ENCODE measurements at regions not wholly inside any gene's neighbourhood (a gene's known extent, or its start where the extent isn't known, plus 50 kb on each side); places are given as distances from the start of the nearest gene placed in this dataset.

DNA sequence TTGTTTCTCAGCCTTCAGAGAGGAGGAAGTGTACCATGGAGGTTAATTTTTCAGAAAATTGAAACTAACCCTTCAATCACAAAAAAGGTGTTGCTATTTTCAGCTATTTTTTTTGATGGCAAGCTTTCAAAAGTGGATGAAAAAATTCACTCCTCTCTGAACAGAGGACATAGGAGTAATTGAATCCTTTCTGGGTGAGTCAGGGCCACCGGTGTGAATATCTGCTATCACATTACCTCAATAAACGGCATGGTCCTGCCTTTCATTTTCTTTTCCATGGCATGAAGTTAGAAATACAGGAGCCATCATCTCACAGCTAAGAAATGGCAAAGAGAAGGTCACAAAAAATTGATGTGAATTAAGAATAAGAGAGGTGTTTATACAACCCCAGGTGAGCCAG, 90.2 kb upstream of the CCDC112 start:
- Histone ChIP-seq H3K4me3 (ENCODE audit: low read length) (no peak overlapping the region), H3K4me1 (ENCODE audit: control insufficient read depth, low read depth, low read length) (peaks cover 5% of the 10 kb centered on the region), H3K9ac (ENCODE audit: low read length) (no peak overlapping the region), H3K27me3 (ENCODE audit: control insufficient read depth, insufficient read depth, low read length) (no peaks in the 10 kb centered on the region), H3K36me3 (ENCODE audit: control insufficient read depth, low read depth, low read length) (no peaks in the 10 kb centered on the region), H3K9me3 (ENCODE audit: control insufficient read depth, low read depth, low read length) (no peaks in the 10 kb centered on the region), H3K27ac (ENCODE audit: low read length) (no peak overlapping the region)

- H3K36me3 ChIP-seq (ENCODE audit: control insufficient read depth, low read depth, low read length), result no peaks in the 10 kb centered on the region
- peaks cover 5% of the 10 kb centered on the region for H3K4me1 ChIP-seq (ENCODE audit: control insufficient read depth, low read depth, low read length)
- no peak overlapping the region for H3K27ac ChIP-seq (ENCODE audit: low read length)
- no peaks in the 10 kb centered on the region for H3K27me3 ChIP-seq (ENCODE audit: control insufficient read depth, insufficient read depth, low read length)
- no peak overlapping the region for H3K4me3 ChIP-seq (ENCODE audit: low read length)
- H3K9me3 ChIP-seq (ENCODE audit: control insufficient read depth, low read depth, low read length), result no peaks in the 10 kb centered on the region
- no peak overlapping the region for H3K9ac ChIP-seq (ENCODE audit: low read length)
These were observed 88.3 kb upstream of the CCDC112 start for GRCh38 chr5:115384587-115385375.

GRCh38 chr5:115382989-115383388, 86.5 kb upstream of the CCDC112 start:
- H3K36me3 ChIP-seq (ENCODE audit: control insufficient read depth, low read depth, low read length), result no peaks in the 10 kb centered on the region
- H3K27ac ChIP-seq (ENCODE audit: low read length), result no peak overlapping the region
- H3K4me3 ChIP-seq (ENCODE audit: low read length), result no peak overlapping the region
- peaks cover 5% of the 10 kb centered on the region for H3K4me1 ChIP-seq (ENCODE audit: control insufficient read depth, low read depth, low read length)
- H3K9me3 ChIP-seq (ENCODE audit: control insufficient read depth, low read depth, low read length), result no peaks in the 10 kb centered on the region
- no peak overlapping the region for H3K9ac ChIP-seq (ENCODE audit: low read length)
- no peaks in the 10 kb centered on the region for H3K27me3 ChIP-seq (ENCODE audit: control insufficient read depth, insufficient read depth, low read length)

GRCh38 chr5:115381911-115382662, 85.6 kb upstream of the CCDC112 start:
- peaks cover 5% of the 10 kb centered on the region for H3K4me1 ChIP-seq (ENCODE audit: control insufficient read depth, low read depth, low read length)

GRCh38 chr5:115379622-115380344, 83.3 kb upstream of the CCDC112 start:
- peaks cover under 1% of the 10 kb centered on the region for H3K4me1 ChIP-seq (ENCODE audit: control insufficient read depth, low read depth, low read length)
- no peaks in the 10 kb centered on the region for H3K27me3 ChIP-seq (ENCODE audit: control insufficient read depth, insufficient read depth, low read length)
- no peak overlapping the region for H3K9ac ChIP-seq (ENCODE audit: low read length)
- H3K9me3 ChIP-seq (ENCODE audit: control insufficient read depth, low read depth, low read length), result no peaks in the 10 kb centered on the region
- H3K36me3 ChIP-seq (ENCODE audit: control insufficient read depth, low read depth, low read length), result no peaks in the 10 kb centered on the region
- H3K27ac ChIP-seq (ENCODE audit: low read length), result no peak overlapping the region
- no peak overlapping the region for H3K4me3 ChIP-seq (ENCODE audit: low read length)

More at GRCh38 chr5:115381911-115382662, 85.6 kb upstream of the CCDC112 start:
- no peaks in the 10 kb centered on the region for H3K27me3 ChIP-seq (ENCODE audit: control insufficient read depth, insufficient read depth, low read length)
- H3K36me3 ChIP-seq (ENCODE audit: control insufficient read depth, low read depth, low read length), result no peaks in the 10 kb centered on the region
- no peak overlapping the region for H3K27ac ChIP-seq (ENCODE audit: low read length)
- no peak overlapping the region for H3K4me3 ChIP-seq (ENCODE audit: low read length)
- H3K9ac ChIP-seq (ENCODE audit: low read length), result no peak overlapping the region
- H3K9me3 ChIP-seq (ENCODE audit: control insufficient read depth, low read depth, low read length), result no peaks in the 10 kb centered on the region

- Histone ChIP-seq H3K9ac (ENCODE audit: low read length) (no peak overlapping the region), H3K36me3 (ENCODE audit: control insufficient read depth, low read depth, low read length) (no peaks in the 10 kb centered on the region), H3K4me3 (ENCODE audit: low read length) (no peak overlapping the region), H3K27ac (ENCODE audit: low read length) (no peak overlapping the region), H3K27me3 (ENCODE audit: control insufficient read depth, insufficient read depth, low read length) (no peaks in the 10 kb centered on the region), H3K9me3 (ENCODE audit: control insufficient read depth, low read depth, low read length) (no peaks in the 10 kb centered on the region), H3K4me1 (ENCODE audit: control insufficient read depth, low read depth, low read length) (no peaks in the 10 kb centered on the region)
These were observed 82.3 kb upstream of the CCDC112 start for GRCh38 chr5:115378754-115379153.

DNA sequence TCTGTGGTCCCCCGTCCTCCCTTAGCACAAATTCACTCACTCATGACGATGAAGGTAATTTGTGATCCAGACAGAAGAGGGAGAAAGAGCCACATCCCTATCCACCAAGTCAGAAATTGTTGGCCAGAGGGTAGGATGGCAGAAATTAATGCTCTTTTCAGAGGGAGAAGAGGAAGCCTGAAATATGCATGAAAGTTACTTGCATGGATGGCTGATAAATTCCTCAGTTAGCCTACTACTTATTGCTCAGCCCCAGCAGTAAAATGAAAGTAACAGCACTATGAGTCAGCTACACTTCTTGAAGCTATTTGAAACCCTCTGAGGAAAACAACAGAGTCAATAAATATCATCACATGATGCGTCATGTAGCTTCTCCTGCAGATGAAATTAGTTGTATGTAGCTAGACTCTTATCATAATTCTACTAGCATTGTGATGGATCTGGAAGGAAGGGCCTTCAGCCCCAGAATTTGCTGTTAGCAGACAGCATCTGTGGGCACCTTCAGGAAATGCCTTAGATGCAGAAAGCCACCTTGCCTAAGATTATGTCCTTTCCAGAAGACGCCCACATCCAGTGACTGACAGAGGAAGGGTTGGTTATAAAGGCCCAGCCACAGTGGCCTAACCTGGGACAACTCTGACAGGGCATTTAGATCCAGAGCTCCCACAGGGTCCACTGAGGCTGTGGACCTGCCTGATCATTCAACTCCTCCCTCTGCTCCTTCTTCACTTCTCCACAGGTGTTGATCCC, 81.2 kb upstream of the CCDC112 start:
- Histone ChIP-seq H3K4me1 (ENCODE audit: control insufficient read depth, low read depth, low read length) (no peaks in the 10 kb centered on the region), H3K9ac (ENCODE audit: low read length) (no peak overlapping the region), H3K36me3 (ENCODE audit: control insufficient read depth, low read depth, low read length) (no peaks in the 10 kb centered on the region), H3K4me3 (ENCODE audit: low read length) (no peak overlapping the region), H3K27ac (ENCODE audit: low read length) (no peak overlapping the region), H3K9me3 (ENCODE audit: control insufficient read depth, low read depth, low read length) (no peaks in the 10 kb centered on the region), H3K27me3 (ENCODE audit: control insufficient read depth, insufficient read depth, low read length) (no peaks in the 10 kb centered on the region)

DNA sequence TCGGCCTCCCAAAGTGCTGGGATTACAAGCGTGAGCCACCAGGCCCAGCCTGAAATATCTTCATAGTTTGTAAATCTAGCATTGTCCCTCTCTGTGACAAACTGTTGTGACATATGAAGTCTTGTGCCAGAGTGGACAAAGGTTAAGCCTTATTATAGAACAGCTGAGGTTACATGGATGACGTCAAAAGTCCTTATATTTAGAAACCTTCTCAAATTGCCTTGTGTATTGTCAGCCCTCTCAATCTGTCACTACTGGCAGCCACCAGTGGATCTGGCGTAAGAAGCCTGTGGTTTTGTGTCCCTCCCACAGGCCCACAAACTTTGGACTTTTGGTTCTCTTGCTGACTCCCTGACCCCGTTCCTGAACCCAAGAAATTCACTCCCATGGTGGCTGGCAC, 79.4 kb upstream of the CCDC112 start:
- no peaks in the 10 kb centered on the region for H3K36me3 ChIP-seq (ENCODE audit: control insufficient read depth, low read depth, low read length)
- H3K27ac ChIP-seq (ENCODE audit: low read length), result no peak overlapping the region
- H3K4me1 ChIP-seq (ENCODE audit: control insufficient read depth, low read depth, low read length), result peaks cover 4% of the 10 kb centered on the region
- no peak overlapping the region for H3K4me3 ChIP-seq (ENCODE audit: low read length)
- no peak overlapping the region for H3K9ac ChIP-seq (ENCODE audit: low read length)
- H3K9me3 ChIP-seq (ENCODE audit: control insufficient read depth, low read depth, low read length), result no peaks in the 10 kb centered on the region
- no peaks in the 10 kb centered on the region for H3K27me3 ChIP-seq (ENCODE audit: control insufficient read depth, insufficient read depth, low read length)

- Histone ChIP-seq H3K4me1 (ENCODE audit: control insufficient read depth, low read depth, low read length) (peaks cover 18% of the 10 kb centered on the region), H3K27ac (ENCODE audit: low read length) (no peak overlapping the region), H3K9ac (ENCODE audit: low read length) (no peak overlapping the region), H3K4me3 (ENCODE audit: low read length) (no peak overlapping the region), H3K36me3 (ENCODE audit: control insufficient read depth, low read depth, low read length) (no peaks in the 10 kb centered on the region), H3K27me3 (ENCODE audit: control insufficient read depth, insufficient read depth, low read length) (no peaks in the 10 kb centered on the region), H3K9me3 (ENCODE audit: control insufficient read depth, low read depth, low read length) (no peaks in the 10 kb centered on the region)
These were observed 77.8 kb upstream of the CCDC112 start for GRCh38 chr5:115374057-115374775.

DNA sequence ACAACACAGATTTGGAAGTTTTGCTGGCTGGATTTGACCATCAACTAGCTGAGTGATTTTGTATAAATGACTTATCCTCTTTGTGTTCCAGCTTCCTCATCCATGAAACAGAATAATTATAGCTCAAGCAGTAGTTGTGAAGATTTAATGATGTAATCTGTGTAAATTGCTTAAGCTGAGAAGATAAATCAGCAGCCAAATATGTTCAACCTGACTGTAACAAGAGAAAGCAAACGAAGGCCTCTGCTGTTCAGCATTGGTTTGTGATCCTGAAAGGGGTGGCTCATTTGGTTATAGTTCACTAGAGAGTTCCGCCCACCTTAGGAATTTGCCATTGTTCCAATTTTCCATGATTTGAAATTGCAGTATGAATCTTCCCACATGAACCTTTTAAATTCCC, 75.7 kb upstream of the CCDC112 start:
- Histone ChIP-seq H3K36me3 (ENCODE audit: control insufficient read depth, low read depth, low read length) (no peaks in the 10 kb centered on the region), H3K27ac (ENCODE audit: low read length) (no peak overlapping the region), H3K4me1 (ENCODE audit: control insufficient read depth, low read depth, low read length) (peaks cover 18% of the 10 kb centered on the region), H3K9me3 (ENCODE audit: control insufficient read depth, low read depth, low read length) (no peaks in the 10 kb centered on the region), H3K9ac (ENCODE audit: low read length) (no peak overlapping the region), H3K27me3 (ENCODE audit: control insufficient read depth, insufficient read depth, low read length) (no peaks in the 10 kb centered on the region), H3K4me3 (ENCODE audit: low read length) (no peak overlapping the region)
